Endothelial cell of umbilical vein (primary cell): ENCODE measurements at regions not wholly inside any gene's neighbourhood (a gene's known extent, or its start where the extent isn't known, plus 50 kb on each side); places are given as distances from the start of the nearest gene placed in this dataset.

Experiments
- BruUV-seq: library from RNA; stranded (reverse); fragments of 400-500 nt; replicated peaks from 2 replicates; lab custom pipeline; 2021; lab: Mats Ljungman, UMichigan
- CTCF ChIA-PET: fragments of 300-600, 350-600 bp; sonication (Branson Sonifier 250); formaldehyde crosslinking; loops from one replicate; lab custom pipeline; 2021; ENCODE audit warnings: antibody characterized with exemption, inconsistent platforms; lab: Charles Lee
- POLR2A ChIA-PET: fragments of 300-600, 350-600 bp; sonication (Branson Sonifier 250); formaldehyde crosslinking; loops from one replicate; lab custom pipeline; 2021; ENCODE audit warnings: antibody characterized with exemption, inconsistent platforms; lab: Charles Lee
- DNase-seq: peaks from one replicate; pipeline ENCODE4 v3.0.0-alpha.2; 2011; ENCODE audit warnings: low read depth, low spot score
- FAIRE-seq: peaks from 2 replicates; lab custom pipeline; 2011; peaks lifted over from hg19 to GRCh38; lab: Jason Lieb, UNC
- H2AFZ ChIP-seq: 2 replicates; pipeline ENCODE4 v1.6.0; 2012; ENCODE audit warnings: low read depth, low read length, control low read depth, inconsistent platforms
- H3K27ac ChIP-seq: 2 replicates; pipeline ENCODE4 v1.5.1; 2011; ENCODE audit warnings: low read depth, mild to moderate bottlenecking, control low read depth, low read length, moderate library complexity; ENCODE audit not compliant: insufficient read depth
- H3K27me3 ChIP-seq, 2 experiments: 2 replicates each; pipeline versions ENCODE4 v1.6.0 to v1.6.1; 2011; ENCODE audit warnings: low read length in 2 of 2, mixed read lengths in 1 of 2; ENCODE audit not compliant: control insufficient read depth in 2 of 2, insufficient read depth in 2 of 2
- H3K36me3 ChIP-seq, 2 experiments: 2 replicates in 1 of 2; 3 replicates in 1 of 2; pipeline ENCODE4 v1.5.1; 2011; ENCODE audit warnings: low read length in 2 of 2, mild to moderate bottlenecking in 1 of 2, moderate library complexity in 1 of 2; ENCODE audit not compliant: control insufficient read depth in 2 of 2, insufficient read depth in 2 of 2; ENCODE audit errors: extremely low read depth in 1 of 2
- H3K4me1 ChIP-seq: 3 replicates; pipeline ENCODE4 v1.5.1; 2011; ENCODE audit warnings: mild to moderate bottlenecking, low read length; ENCODE audit not compliant: control insufficient read depth, insufficient read depth; ENCODE audit errors: extremely low read depth
- H3K4me2 ChIP-seq: 2 replicates; pipeline ENCODE4 v1.6.1; 2011; ENCODE audit warnings: low read length, control low read depth, mixed read lengths; ENCODE audit not compliant: insufficient read depth
- H3K4me3 ChIP-seq, 3 experiments: fragments of 200-600 bp in 1 of 3; sonication (generic), shearing (Covaris generic) in 1 of 3; replicated peaks in 1 of 3; 2 replicates each; pipeline ENCODE4 v1.5.1; 2011 to 2016; ENCODE audit warnings: control low read depth in 3 of 3, low read length in 3 of 3, mild to moderate bottlenecking in 2 of 3, inconsistent platforms in 1 of 3, low read depth in 1 of 3, moderate library complexity in 1 of 3; ENCODE audit not compliant: insufficient read depth in 1 of 3
- H3K79me2 ChIP-seq: 2 replicates; pipeline ENCODE4 v1.6.0; 2012; ENCODE audit warnings: low read length, inconsistent platforms; ENCODE audit not compliant: control insufficient read depth, insufficient read depth
- H3K9ac ChIP-seq: replicated peaks from 2 replicates; pipeline ENCODE3; 2011; ENCODE audit warnings: low read length, control low read depth; ENCODE audit not compliant: insufficient read depth; ENCODE audit errors: extremely low read depth
- H3K9me1 ChIP-seq: replicated peaks from 3 replicates; pipeline ENCODE4 v1.6.0; 2011; ENCODE audit warnings: mild to moderate bottlenecking, low read length; ENCODE audit not compliant: control insufficient read depth, insufficient read depth; ENCODE audit errors: extremely low read depth
- H3K9me3 ChIP-seq: replicated peaks from 2 replicates; pipeline ENCODE4 v1.5.1; 2012; ENCODE audit warnings: low read length, inconsistent platforms; ENCODE audit not compliant: control insufficient read depth, insufficient read depth
- H4K20me1 ChIP-seq: replicated peaks from 2 replicates; pipeline ENCODE3; 2011; ENCODE audit warnings: mild to moderate bottlenecking, low read length; ENCODE audit not compliant: control insufficient read depth, insufficient read depth; ENCODE audit errors: extremely low read depth
- CTCF ChIP-seq, 2 donors: IDR thresholded peaks; 1 replicate in 1 of 2; 2 replicates in 1 of 2; pipeline ENCODE4 v1.5.1; 2011; ENCODE audit warnings: low read length in 2 of 2, mild to moderate bottlenecking in 2 of 2, moderate library complexity in 2 of 2, control low read depth in 1 of 2, inconsistent platforms in 1 of 2, low read depth in 1 of 2; ENCODE audit not compliant: insufficient read depth in 1 of 2; ENCODE audit errors: extremely low read depth in 1 of 2
- EZH2 ChIP-seq: IDR thresholded peaks from 2 replicates; pipeline ENCODE4 v1.6.1; 2012; ENCODE audit warnings: borderline replicate concordance, low read depth, mild to moderate bottlenecking, moderate library complexity, low read length, inconsistent platforms; ENCODE audit not compliant: severe bottlenecking
- FOS ChIP-seq: IDR thresholded peaks from 2 replicates; pipeline ENCODE4 v1.6.1; 2011; ENCODE audit warnings: mild to moderate bottlenecking, low read length, moderate library complexity, borderline replicate concordance; ENCODE audit not compliant: insufficient read depth
- GATA2 ChIP-seq: IDR thresholded peaks from 2 replicates; pipeline ENCODE4 v1.7.0; 2011; ENCODE audit warnings: low read depth, mild to moderate bottlenecking, moderate library complexity, mixed read lengths, low read length; ENCODE audit not compliant: insufficient read length, insufficient read depth
- JUN ChIP-seq: IDR thresholded peaks from 2 replicates; pipeline ENCODE4 v1.6.1; 2011; ENCODE audit warnings: borderline replicate concordance, low read depth; ENCODE audit not compliant: insufficient read length, insufficient read depth
- MAX ChIP-seq: IDR thresholded peaks from 2 replicates; pipeline ENCODE4 v1.6.1; 2011; ENCODE audit not compliant: insufficient read depth, insufficient read length
- MYC ChIP-seq: IDR thresholded peaks from one replicate; pipeline ENCODE4 v1.6.1; 2011; ENCODE audit warnings: mild to moderate bottlenecking, low read depth, low read length
- POLR2A ChIP-seq: IDR thresholded peaks from 2 replicates; pipeline ENCODE4 v1.6.1; 2012; ENCODE audit warnings: low read depth, mild to moderate bottlenecking, control low read depth, low read length
- POLR2AphosphoS5 ChIP-seq: IDR thresholded peaks from 2 replicates; pipeline ENCODE4 v1.6.1; 2012; ENCODE audit warnings: low read depth, mild to moderate bottlenecking, control low read depth, low read length, moderate library complexity; ENCODE audit not compliant: insufficient read depth
- dilution Hi-C: fragments of 300-500 bp; cut with MboI; formaldehyde crosslinking; loops from one replicate; pipeline ENCODE4 v1.15.0; 2019; ENCODE audit warnings: low sequenced_read_pairs; ENCODE audit not compliant: extremely low pct_ligation_motif_present
- intact Hi-C: fragments of 100-400 bp; cut with micrococcal nuclease; formaldehyde crosslinking; loops from one replicate; pipeline ENCODE4 v1.10.0; 2022

GRCh38 chr7:68408873-68409272 is 1189.4 kb upstream of the AUTS2 start:
- BruUV-seq: no TSS peak
- dilution Hi-C loops (no loop called here), intact Hi-C loops (no loop called here)
- H3K27me3 ChIP-seq: no peaks in the 10 kb centered on the region
- ChIA-PET POLR2A (no interaction called here), CTCF (no interaction called here)
- H3K9ac ChIP-seq: no peak overlapping the region
- no peak overlapping the region for H2AFZ ChIP-seq
- H4K20me1 ChIP-seq: no peaks in the 10 kb centered on the region
- no peaks in the 10 kb centered on the region for H3K79me2 ChIP-seq
- H3K4me2 ChIP-seq: no peak overlapping the region
- H3K9me3 ChIP-seq: peaks cover 2% of the 10 kb centered on the region
- H3K27ac ChIP-seq: no peak overlapping the region
- DNase-seq (no peak), FAIRE-seq (no peak)
- H3K36me3 ChIP-seq: no peaks in the 10 kb centered on the region
- TF ChIP-seq JUN (no peak), CTCF (IDR thresholded peaks at IDR 0.05; ENCODE audit: extremely low read depth in 1 of 2, insufficient read depth in 1 of 2, low read depth in 1 of 2, low read length in 2 of 2) (no peak), MYC (no peak), GATA2 (no peak), FOS (no peak), EZH2 (no peak), POLR2A (no peak), MAX (no peak), POLR2AphosphoS5 (no peak)
- no peak overlapping the region for H3K4me3 ChIP-seq
- no peaks in the 10 kb centered on the region for H3K4me1 ChIP-seq
- no peaks in the 10 kb centered on the region for H3K9me1 ChIP-seq
